ENCODE measurements at regions not wholly inside any gene's neighbourhood (a gene's known extent, or its start where the extent isn't known, plus 50 kb on each side); places are given as distances from the start of the nearest gene placed in this dataset.

DNA sequence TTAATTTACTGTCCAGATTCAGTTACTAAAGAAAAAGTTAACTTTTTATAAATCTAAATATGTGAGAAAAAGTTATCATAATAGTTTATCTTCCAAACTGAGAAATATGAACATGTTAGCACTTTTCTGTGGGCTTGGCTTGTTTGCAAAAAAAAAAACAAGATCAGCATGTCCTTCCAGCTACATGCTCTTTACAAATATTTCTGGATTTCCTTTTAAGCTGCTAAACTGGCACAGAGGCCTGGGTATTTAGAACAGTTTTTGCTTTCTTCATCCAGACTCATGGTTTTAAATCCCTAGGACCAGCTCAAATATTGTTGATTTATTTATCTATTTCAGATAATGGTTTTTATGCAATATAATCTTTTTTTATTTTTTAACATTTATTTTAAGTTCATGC lies 1444.5 kb upstream of the FLRT2 start:
- TF ChIP-seq, protein P1, sequence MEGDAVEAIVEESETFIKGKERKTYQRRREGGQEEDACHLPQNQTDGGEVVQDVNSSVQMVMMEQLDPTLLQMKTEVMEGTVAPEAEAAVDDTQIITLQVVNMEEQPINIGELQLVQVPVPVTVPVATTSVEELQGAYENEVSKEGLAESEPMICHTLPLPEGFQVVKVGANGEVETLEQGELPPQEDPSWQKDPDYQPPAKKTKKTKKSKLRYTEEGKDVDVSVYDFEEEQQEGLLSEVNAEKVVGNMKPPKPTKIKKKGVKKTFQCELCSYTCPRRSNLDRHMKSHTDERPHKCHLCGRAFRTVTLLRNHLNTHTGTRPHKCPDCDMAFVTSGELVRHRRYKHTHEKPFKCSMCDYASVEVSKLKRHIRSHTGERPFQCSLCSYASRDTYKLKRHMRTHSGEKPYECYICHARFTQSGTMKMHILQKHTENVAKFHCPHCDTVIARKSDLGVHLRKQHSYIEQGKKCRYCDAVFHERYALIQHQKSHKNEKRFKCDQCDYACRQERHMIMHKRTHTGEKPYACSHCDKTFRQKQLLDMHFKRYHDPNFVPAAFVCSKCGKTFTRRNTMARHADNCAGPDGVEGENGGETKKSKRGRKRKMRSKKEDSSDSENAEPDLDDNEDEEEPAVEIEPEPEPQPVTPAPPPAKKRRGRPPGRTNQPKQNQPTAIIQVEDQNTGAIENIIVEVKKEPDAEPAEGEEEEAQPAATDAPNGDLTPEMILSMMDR (conservative IDR thresholded peaks at IDR 0.05 in 1 of 2, IDR thresholded peaks at IDR 0.05 in 1 of 2; ENCODE audit: extremely low read depth in 1 of 2, insufficient read depth in 1 of 2, low read depth in 1 of 2, low read length in 2 of 2), result no peak
- no peak for TF ChIP-seq EZH2 (IDR thresholded peaks at IDR 0.05; ENCODE audit: borderline replicate concordance, low read length)

Measured in mammary epithelial cell (primary cell).